ENCODE measurements at regions not wholly inside any gene's neighbourhood (a gene's known extent, or its start where the extent isn't known, plus 50 kb on each side); places are given as distances from the start of the nearest gene placed in this dataset.
"Not testable (repeated sequence)": the region's sequence is repeated elsewhere in the genome, so short reads cannot be mapped to it uniquely, and the experiment has no call there.

GRCh38 chr2:35568574-35568973 is 787.0 kb upstream of the CRIM1 start:
- DNase-seq (ENCODE audit: low read depth in 2 of 2), result not testable (repeated sequence)

GRCh38 chr2:35562488-35562887 is 793.1 kb upstream of the CRIM1 start:
- no peak for DNase-seq (ENCODE audit: low read depth in 2 of 2)

GRCh38 chr2:35548171-35548570 is 807.4 kb upstream of the CRIM1 start:
- DNase-seq (ENCODE audit: low read depth in 2 of 2), result no peak

GRCh38 chr2:35545301-35545700 is 810.3 kb upstream of the CRIM1 start:
- no peak for DNase-seq (ENCODE audit: low read depth in 2 of 2)

GRCh38 chr2:35538796-35539195 is 816.8 kb upstream of the CRIM1 start:
- DNase-seq (ENCODE audit: low read depth in 2 of 2), result no peak

GRCh38 chr2:35530615-35531135 is 824.9 kb upstream of the CRIM1 start:
- no peak for DNase-seq (ENCODE audit: low read depth in 2 of 2)

GRCh38 chr2:35526741-35527140 is 828.8 kb upstream of the CRIM1 start:
- DNase-seq (ENCODE audit: low read depth in 2 of 2), result no peak

- DNase-seq (ENCODE audit: low read depth in 2 of 2), result no peak
These were observed 833.1 kb upstream of the CRIM1 start for GRCh38 chr2:35522450-35522849.

GRCh38 chr2:35510636-35511035 is 844.9 kb upstream of the CRIM1 start:
- DNase-seq (ENCODE audit: low read depth in 2 of 2), result no peak

- no peak for DNase-seq (ENCODE audit: low read depth in 2 of 2)
These were observed 847.0 kb upstream of the CRIM1 start for GRCh38 chr2:35508601-35509000.

- no peak for DNase-seq (ENCODE audit: low read depth in 2 of 2)
These were observed 851.2 kb upstream of the CRIM1 start for GRCh38 chr2:35504419-35504818.

- no peak for DNase-seq (ENCODE audit: low read depth in 2 of 2)
These were observed 851.8 kb upstream of the CRIM1 start for GRCh38 chr2:35503738-35504199.

- DNase-seq (ENCODE audit: low read depth in 2 of 2), result no peak
These were observed 852.3 kb upstream of the CRIM1 start for GRCh38 chr2:35503311-35503710.

- DNase-seq (ENCODE audit: low read depth in 2 of 2), result no peak
These were observed 854.5 kb upstream of the CRIM1 start for GRCh38 chr2:35501076-35501475.

GRCh38 chr2:35496022-35496421 is 859.6 kb upstream of the CRIM1 start:
- DNase-seq (ENCODE audit: low read depth in 2 of 2), result no peak

- no peak for DNase-seq (ENCODE audit: low read depth in 2 of 2)
These were observed 860.4 kb upstream of the CRIM1 start for GRCh38 chr2:35495182-35495581.

- DNase-seq (ENCODE audit: low read depth in 2 of 2), result not testable (repeated sequence)
These were observed 877.5 kb upstream of the CRIM1 start for GRCh38 chr2:35478121-35478520.

- DNase-seq (ENCODE audit: low read depth in 2 of 2), result no peak
These were observed 887.3 kb upstream of the CRIM1 start for GRCh38 chr2:35468245-35468644.

GRCh38 chr2:35463805-35464596 is 891.6 kb upstream of the CRIM1 start:
- DNase-seq (ENCODE audit: low read depth in 2 of 2), result no peak

- no peak for DNase-seq (ENCODE audit: low read depth in 2 of 2)
These were observed 893.2 kb upstream of the CRIM1 start for GRCh38 chr2:35462226-35462998.

- DNase-seq (ENCODE audit: low read depth in 2 of 2), result no peak
These were observed 894.2 kb upstream of the CRIM1 start for GRCh38 chr2:35461406-35461805.

- no peak for DNase-seq (ENCODE audit: low read depth in 2 of 2)
These were observed 900.5 kb upstream of the CRIM1 start for GRCh38 chr2:35454966-35455638.

All from stimulated activated CD8-positive, alpha-beta memory T cell treated with anti-CD3 and anti-CD28 coated beads, Interleukin-2, amount 100 ng/mL, for 1 hour (primary cell).